ENCODE measurements at regions not wholly inside any gene's neighbourhood (a gene's known extent, or its start where the extent isn't known, plus 50 kb on each side); places are given as distances from the start of the nearest gene placed in this dataset.
"Not testable (repeated sequence)": the region's sequence is repeated elsewhere in the genome, so short reads cannot be mapped to it uniquely, and the experiment has no call there.

DNA sequence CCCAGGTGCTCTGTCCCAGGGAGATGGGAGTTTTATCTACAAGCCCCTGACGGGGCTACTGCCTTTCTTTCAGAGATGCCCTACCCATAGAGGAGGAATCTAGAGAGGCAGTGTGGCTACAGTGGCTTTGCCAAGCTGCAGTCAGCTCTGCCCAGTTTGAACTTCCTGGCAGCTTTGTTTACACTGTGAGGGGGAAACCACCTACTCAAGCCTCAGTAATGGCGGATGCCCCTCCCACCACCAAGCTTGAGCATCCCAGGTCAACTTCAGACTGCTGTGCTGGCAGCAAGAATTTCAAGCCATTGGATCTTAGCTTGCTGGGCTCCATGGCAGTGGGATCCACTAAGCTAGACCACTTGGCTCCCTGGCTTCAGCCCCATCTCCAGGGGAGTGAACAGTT, 53.1 kb upstream of the TMEM252 start:
- H3K27ac ChIP-seq; H3K4me3 ChIP-seq; H3K9me3 ChIP-seq; H3K36me3 ChIP-seq (replicated peaks in 1 of 2; ENCODE audit: insufficient read depth in 1 of 2, low read depth in 2 of 2); intact Hi-C loops (cut with DNase I); H3K4me1 ChIP-seq; DNase-seq; ATAC-seq; H3K27me3 ChIP-seq: not testable (repeated sequence)
- 50 to 54% methylated on average over 1 to 2 of the region's 2 CpGs for WGBS, 2 donors

- intact Hi-C loops (cut with DNase I) = no loop called here
Measured at GRCh38 chr9:68595868-68596267, 55.2 kb upstream of the TMEM252 start.

DNA sequence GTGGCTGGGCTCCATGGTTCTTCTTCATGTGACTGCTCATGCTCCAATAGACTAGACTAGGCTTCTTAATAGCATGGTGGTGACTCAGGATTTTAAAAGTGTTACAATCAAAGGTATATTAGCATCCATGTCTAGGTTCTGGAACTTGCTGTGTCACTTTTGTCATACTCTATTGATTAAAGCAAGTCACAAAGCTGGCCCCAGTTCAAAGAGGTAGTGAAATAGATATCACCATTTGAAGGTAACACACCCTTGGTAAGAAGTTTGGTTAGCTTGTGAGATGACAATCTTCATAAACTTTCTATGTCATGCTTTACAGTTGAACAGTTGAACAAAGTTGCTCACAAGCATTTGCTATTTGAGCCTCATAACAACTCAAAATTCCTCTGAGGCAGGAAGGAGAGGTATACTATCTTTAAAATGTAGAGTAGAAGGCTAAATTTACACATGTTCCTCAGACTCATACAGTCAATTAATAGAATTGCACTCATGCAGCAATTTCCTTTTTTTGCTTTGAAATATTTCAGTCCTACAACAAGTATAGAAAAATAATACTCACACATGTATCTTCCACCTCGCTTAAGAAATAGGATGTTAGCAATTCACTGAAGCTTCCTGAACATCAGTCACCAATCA, 56.8 kb upstream of the TMEM252 start:
- intact Hi-C loops (cut with DNase I) = no loop called here
- H3K4me3 ChIP-seq = no peak overlapping the region
- H3K9me3 ChIP-seq = no peaks in the 10 kb centered on the region

More at GRCh38 chr9:68595868-68596267, 55.2 kb upstream of the TMEM252 start:
- ATAC-seq (no peak), DNase-seq (no peak)
- Histone ChIP-seq H3K4me1 (no peaks in the 10 kb centered on the region), H3K27me3 (no peaks in the 10 kb centered on the region), H3K36me3 (replicated peaks in 1 of 2; ENCODE audit: insufficient read depth in 1 of 2, low read depth in 2 of 2) (no peaks in the 10 kb centered on the region), H3K27ac (no peak overlapping the region), H3K9me3 (no peaks in the 10 kb centered on the region), H3K4me3 (no peak overlapping the region)
- no peak for TF ChIP-seq POLR2A (IDR thresholded peaks at IDR 0.05)
- no peak for TF ChIP-seq CTCF (IDR thresholded peaks at IDR 0.05)
- 81 to 82% methylated on average over 2 to 3 of the region's 3 CpGs for WGBS, 2 donors

GRCh38 chr9:68599826-68600225, 59.1 kb upstream of the TMEM252 start:
- intact Hi-C loops (cut with DNase I) = no loop called here

More for the DNA sequence above, 56.8 kb upstream of the TMEM252 start:
- Histone ChIP-seq H3K4me1 (no peaks in the 10 kb centered on the region), H3K27me3 (no peaks in the 10 kb centered on the region), H3K36me3 (replicated peaks in 1 of 2; ENCODE audit: insufficient read depth in 1 of 2, low read depth in 2 of 2) (no peaks in the 10 kb centered on the region), H3K27ac (no peak overlapping the region)
- ATAC-seq (no peak), DNase-seq (no peak)
- WGBS, 2 donors = 72 to 94% methylated on average over 1 of the region's 1 CpG
- TF ChIP-seq POLR2A (IDR thresholded peaks at IDR 0.05) (no peak), CTCF (IDR thresholded peaks at IDR 0.05) (no peak)

DNA sequence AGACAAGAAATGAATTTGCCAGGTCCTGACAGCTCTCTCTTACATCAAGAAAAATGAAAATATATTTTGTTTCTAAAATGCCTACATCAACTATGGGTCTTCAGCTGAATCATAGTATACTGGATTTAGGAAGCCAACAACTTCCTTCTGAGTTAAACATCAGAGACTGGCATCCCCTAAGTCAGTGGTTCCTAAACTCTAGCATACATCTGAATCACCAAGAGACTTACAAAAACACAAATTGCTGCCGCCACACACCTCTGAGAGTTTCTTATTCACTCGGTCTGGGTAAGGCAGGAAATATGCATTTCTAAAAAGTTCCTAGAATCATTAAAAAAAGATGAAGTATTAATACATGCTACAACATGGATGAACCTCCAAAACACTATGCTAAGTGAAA, 60.4 kb upstream of the TMEM252 start:
- Histone ChIP-seq H3K4me1 (no peaks in the 10 kb centered on the region), H3K27me3 (no peaks in the 10 kb centered on the region), H3K27ac (no peak overlapping the region), H3K4me3 (no peak overlapping the region), H3K36me3 (replicated peaks in 1 of 2; ENCODE audit: insufficient read depth in 1 of 2, low read depth in 2 of 2) (no peaks in the 10 kb centered on the region), H3K9me3 (no peaks in the 10 kb centered on the region)
- DNase-seq (no peak), ATAC-seq (no peak)
- intact Hi-C loops (cut with DNase I) = no loop called here
- TF ChIP-seq POLR2A (IDR thresholded peaks at IDR 0.05) = no peak
- TF ChIP-seq CTCF (IDR thresholded peaks at IDR 0.05) = no peak
- 70 to 71% methylated on average over 2 of the region's 2 CpGs for WGBS, 2 donors

More at GRCh38 chr9:68599826-68600225, 59.1 kb upstream of the TMEM252 start:
- H3K27ac ChIP-seq = no peak overlapping the region
- H3K27me3 ChIP-seq = no peaks in the 10 kb centered on the region
- DNase-seq (no peak), ATAC-seq (no peak)
- no peak for TF ChIP-seq CTCF (IDR thresholded peaks at IDR 0.05)
- TF ChIP-seq POLR2A (IDR thresholded peaks at IDR 0.05) = no peak
- H3K9me3 ChIP-seq = no peaks in the 10 kb centered on the region
- H3K36me3 ChIP-seq (replicated peaks in 1 of 2; ENCODE audit: insufficient read depth in 1 of 2, low read depth in 2 of 2) = no peaks in the 10 kb centered on the region
- whole genome bisulfite sequencing, 2 donors = 69 to 75% methylated on average over 2 of the region's 2 CpGs
- no peaks in the 10 kb centered on the region for H3K4me1 ChIP-seq
- no peak overlapping the region for H3K4me3 ChIP-seq

Measured in body of pancreas (tissue), 4 donors.